Retinal pigment epithelial cell (primary cell): ENCODE measurements at regions not wholly inside any gene's neighbourhood (a gene's known extent, or its start where the extent isn't known, plus 50 kb on each side); places are given as distances from the start of the nearest gene placed in this dataset.

ENCODE experiments used
- DNase-seq: peaks from one replicate; pipeline ENCODE4 v3.0.0-alpha.2; 2010; ENCODE audit warnings: low read depth
- H3K4me3 ChIP-seq: 2 replicates; pipeline ENCODE4 v1.5.1; 2011; ENCODE audit warnings: mild to moderate bottlenecking, low read length, control low read depth, moderate library complexity
- TF ChIP-seq, protein P1 (sequence below): conservative IDR thresholded peaks from 2 replicates; pipeline ENCODE4 v1.5.1; 2011; ENCODE audit warnings: low read depth, low read length, control low read depth, inconsistent platforms

DNA sequence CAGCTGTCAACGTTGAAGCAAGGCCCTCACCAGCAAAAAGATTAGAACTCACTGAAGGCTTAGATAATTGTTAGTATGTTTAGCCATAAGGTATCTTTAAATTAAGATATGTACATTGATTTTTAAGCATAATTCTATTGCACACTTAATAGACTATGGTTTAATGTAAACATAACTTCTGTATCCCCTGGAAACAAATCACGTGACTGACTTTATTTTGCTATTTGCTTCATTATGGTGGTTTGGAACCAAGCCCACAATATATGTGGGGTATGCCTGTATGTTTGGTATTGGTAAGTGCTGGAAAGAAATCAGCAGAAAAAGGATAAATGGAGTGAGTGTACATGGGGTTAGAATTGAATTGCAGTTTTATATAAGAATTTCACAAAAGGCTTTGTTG lies 111.9 kb downstream of the NMUR2 start:
- H3K4me3 ChIP-seq = no peak overlapping the region
- TF ChIP-seq, protein P1, sequence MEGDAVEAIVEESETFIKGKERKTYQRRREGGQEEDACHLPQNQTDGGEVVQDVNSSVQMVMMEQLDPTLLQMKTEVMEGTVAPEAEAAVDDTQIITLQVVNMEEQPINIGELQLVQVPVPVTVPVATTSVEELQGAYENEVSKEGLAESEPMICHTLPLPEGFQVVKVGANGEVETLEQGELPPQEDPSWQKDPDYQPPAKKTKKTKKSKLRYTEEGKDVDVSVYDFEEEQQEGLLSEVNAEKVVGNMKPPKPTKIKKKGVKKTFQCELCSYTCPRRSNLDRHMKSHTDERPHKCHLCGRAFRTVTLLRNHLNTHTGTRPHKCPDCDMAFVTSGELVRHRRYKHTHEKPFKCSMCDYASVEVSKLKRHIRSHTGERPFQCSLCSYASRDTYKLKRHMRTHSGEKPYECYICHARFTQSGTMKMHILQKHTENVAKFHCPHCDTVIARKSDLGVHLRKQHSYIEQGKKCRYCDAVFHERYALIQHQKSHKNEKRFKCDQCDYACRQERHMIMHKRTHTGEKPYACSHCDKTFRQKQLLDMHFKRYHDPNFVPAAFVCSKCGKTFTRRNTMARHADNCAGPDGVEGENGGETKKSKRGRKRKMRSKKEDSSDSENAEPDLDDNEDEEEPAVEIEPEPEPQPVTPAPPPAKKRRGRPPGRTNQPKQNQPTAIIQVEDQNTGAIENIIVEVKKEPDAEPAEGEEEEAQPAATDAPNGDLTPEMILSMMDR = no peak
- DNase-seq = no peak

DNA sequence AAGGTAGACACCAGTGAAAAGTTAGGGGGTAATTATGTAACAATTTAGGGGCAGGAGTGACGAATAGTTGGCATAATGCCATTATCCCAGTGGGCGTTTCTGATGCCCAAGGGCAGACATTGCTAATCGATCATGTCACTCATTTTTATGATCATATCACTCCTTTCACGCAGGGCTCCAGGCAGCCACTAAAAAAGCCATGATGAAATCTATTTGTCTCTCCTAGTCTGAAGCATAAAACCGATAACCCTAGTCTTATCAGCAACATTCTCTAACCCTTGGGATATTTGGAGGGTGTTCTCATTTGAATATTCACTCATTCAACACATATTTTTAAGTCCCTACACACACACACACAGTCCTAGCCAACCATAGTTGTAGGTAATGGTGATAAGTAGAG lies 114.9 kb downstream of the NMUR2 start:
- TF ChIP-seq, protein P1 = no peak
- no peak for DNase-seq
- H3K4me3 ChIP-seq = no peak overlapping the region

DNA sequence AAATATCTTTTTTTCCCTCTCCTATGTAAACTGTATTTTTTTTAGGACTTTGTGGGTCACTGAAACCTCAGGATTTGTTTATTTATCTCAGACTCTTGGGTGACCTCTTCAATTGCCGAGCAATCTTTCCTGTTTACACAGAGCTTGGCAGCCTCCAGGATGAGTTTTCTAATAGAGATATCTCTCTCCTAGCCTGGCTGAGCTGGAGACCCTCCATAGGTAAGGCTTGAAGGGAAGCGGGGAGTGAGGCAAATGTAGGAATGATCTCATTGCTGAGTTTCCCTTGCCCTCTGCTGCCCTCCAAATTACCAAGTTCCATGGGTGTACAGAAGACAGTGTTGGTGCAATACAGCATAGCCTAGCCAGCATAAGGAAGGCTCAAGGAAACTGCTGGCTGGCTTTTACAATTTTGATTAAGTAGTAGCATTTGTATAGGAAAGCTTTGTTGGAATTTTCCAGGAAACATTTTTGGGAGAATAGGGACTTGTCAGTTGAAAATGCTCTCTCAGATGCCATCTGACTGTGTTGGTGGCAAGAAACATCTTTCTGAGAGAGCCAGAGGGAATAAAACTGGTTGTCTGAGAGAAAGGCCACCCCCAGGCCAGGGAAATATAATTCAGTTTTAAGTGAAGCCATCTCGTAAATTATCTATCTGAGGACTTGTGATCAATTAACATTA lies 116.0 kb downstream of the NMUR2 start:
- DNase-seq = no peak
- TF ChIP-seq, protein P1 = no peak

GRCh38 chr5:152288499-152288898 lies 116.6 kb downstream of the NMUR2 start:
- no peak overlapping the region for H3K4me3 ChIP-seq
- DNase-seq = no peak
- TF ChIP-seq, protein P1 = no peak

More for the DNA sequence above, 116.0 kb downstream of the NMUR2 start:
- no peak overlapping the region for H3K4me3 ChIP-seq

DNA sequence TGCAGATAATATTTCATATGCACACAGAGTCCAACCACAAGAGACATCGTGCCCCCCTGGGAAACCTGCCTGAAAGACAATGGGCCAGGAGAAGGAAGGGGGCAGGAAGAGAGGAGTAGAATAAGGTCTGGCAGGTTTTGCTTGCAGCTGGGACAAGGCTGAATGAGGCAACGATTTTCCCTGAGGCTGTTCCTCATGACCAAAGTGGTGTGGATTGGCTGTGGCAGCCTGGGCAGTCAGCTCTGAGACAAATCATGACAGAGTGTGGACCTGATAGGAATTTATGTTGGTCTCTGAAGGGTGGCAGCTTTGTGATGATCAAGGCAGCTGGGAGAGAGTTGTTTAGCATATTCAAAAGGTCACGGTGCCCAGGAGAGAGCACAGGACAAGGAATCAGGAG lies 119.3 kb downstream of the NMUR2 start:
- H3K4me3 ChIP-seq = no peak overlapping the region
- TF ChIP-seq, protein P1 = no peak

DNA sequence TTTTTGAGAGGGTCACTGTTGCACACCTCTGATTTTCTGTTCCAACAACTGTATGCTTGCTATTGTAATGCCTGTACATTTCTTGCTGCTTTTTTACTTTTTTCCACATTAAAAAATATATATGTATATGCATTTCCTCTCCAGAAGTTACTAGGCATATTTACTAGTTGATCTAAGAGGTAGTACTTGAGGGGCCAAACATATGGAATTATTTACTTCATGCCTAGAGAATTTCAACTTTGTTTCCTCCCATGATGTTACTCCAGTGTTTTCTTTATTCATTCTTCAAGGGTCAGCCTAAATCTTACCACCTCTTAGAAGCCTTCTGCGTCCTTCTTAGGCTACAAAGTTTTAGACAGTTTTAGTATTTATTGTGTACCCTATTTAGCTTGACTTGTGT lies 122.7 kb downstream of the NMUR2 start:
- TF ChIP-seq, protein P1 = no peak
- no peak overlapping the region for H3K4me3 ChIP-seq
- no peak for DNase-seq

More for the DNA sequence above, 119.3 kb downstream of the NMUR2 start:
- DNase-seq = no peak

DNA sequence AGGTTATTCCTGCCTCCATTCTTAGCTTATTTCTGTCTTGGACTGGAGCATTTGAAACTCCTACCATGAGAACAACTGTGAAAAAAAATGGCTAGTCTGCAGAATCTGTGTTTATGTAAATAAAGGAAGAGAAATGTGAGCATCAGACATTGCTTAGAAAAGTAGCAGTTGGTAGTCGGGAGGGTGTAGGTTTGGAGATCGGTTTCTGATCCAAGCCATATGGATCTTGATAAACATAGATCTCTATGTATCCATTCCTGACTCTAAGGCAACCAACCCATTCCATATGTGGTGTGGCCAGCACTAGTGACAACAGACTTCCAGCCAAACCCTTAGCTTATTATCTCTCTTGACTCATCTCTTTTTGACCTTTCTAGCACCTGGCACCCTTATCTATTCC lies 127.1 kb downstream of the NMUR2 start:
- H3K4me3 ChIP-seq = no peak overlapping the region
- TF ChIP-seq, protein P1 = no peak
- no peak for DNase-seq
